K562 (cell line): ENCODE measurements at regions not wholly inside any gene's neighbourhood (a gene's known extent, or its start where the extent isn't known, plus 50 kb on each side); places are given as distances from the start of the nearest gene placed in this dataset.

Experiments used
- ATAC-seq: fragments of 200-7000 bp; cut with Tn5 transposase; 3 replicates; pipeline ENCODE4 v1.9.1; 2020; ENCODE audit warnings: moderate library complexity
- BruUV-seq: library from RNA; stranded (reverse); fragments of 400-500 nt; replicated peaks from 2 replicates; lab custom pipeline; 2021; lab: Mats Ljungman, UMichigan
- CTCF ChIA-PET: fragments of 300-600 bp; formaldehyde crosslinking; extraction: SDS; loops from one replicate; lab custom pipeline; 2021; ENCODE audit warnings: low intra/inter-chr PET ratio; lab: Yijun Ruan, JAX
- POLR2A ChIA-PET: fragments of 300-600, 350-650 bp; sonication (Branson Sonifier 250); formaldehyde crosslinking; extraction: SDS; loops from one replicate; lab custom pipeline; 2021; ENCODE audit warnings: antibody characterized with exemption, inconsistent platforms; lab: Yijun Ruan, JAX
- DNase-seq, 4 experiments: peaks; one replicate each; pipeline versions ENCODE4 v3.0.0 to v3.0.0-alpha.2; 2011 to 2018; ENCODE audit warnings: low spot score in 3 of 4, mixed read lengths in 3 of 4; ENCODE audit errors: extremely low read depth in 1 of 4
- FAIRE-seq: peaks from 2 replicates; lab custom pipeline; 2011; peaks lifted over from hg19 to GRCh38; lab: Jason Lieb, UNC
- H2AFZ ChIP-seq: 2 replicates; pipeline ENCODE4 v1.6.0; 2011; ENCODE audit warnings: low read depth, low read length, control low read depth, inconsistent platforms
- H3K27ac ChIP-seq: fragments of 200-600 bp; 3 replicates; pipeline ENCODE4 v1.8.0; 2011; ENCODE audit warnings: low read depth, mild to moderate bottlenecking, control low read depth, inconsistent platforms, low read length, moderate library complexity, mixed read lengths; ENCODE audit errors: extremely low read depth
- H3K27me3 ChIP-seq, 2 experiments: fragments of 300-600 bp in 1 of 2; 2 replicates in 1 of 2; 3 replicates in 1 of 2; pipeline versions ENCODE4 v1.6.0 to v1.8.0; 2011; ENCODE audit warnings: inconsistent platforms in 2 of 2, low read length in 2 of 2, mild to moderate bottlenecking in 1 of 2, mixed read lengths in 1 of 2, moderate library complexity in 1 of 2; ENCODE audit not compliant: control insufficient read depth in 2 of 2, insufficient read depth in 2 of 2
- H3K36me3 ChIP-seq: fragments of 300-600 bp; 3 replicates; pipeline ENCODE4 v1.8.0; 2011; ENCODE audit warnings: mild to moderate bottlenecking, low read length, inconsistent platforms; ENCODE audit not compliant: control insufficient read depth, insufficient read depth
- H3K4me1 ChIP-seq, 2 experiments: fragments of 200-600 bp in 1 of 2; replicated peaks in 1 of 2; 2 replicates in 1 of 2; 3 replicates in 1 of 2; pipeline versions ENCODE4 v1.5.1 to v1.8.0; 2011; ENCODE audit warnings: inconsistent platforms in 2 of 2, low read length in 2 of 2, mild to moderate bottlenecking in 1 of 2, mixed read lengths in 1 of 2, moderate library complexity in 1 of 2; ENCODE audit not compliant: control insufficient read depth in 2 of 2, insufficient read depth in 2 of 2
- H3K4me2 ChIP-seq: 2 replicates; pipeline ENCODE4 v1.6.1; 2011; ENCODE audit warnings: low read length, control low read depth, inconsistent platforms, mixed read lengths; ENCODE audit not compliant: insufficient read depth
- H3K4me3 ChIP-seq: fragments of 200-600 bp; sonication (generic), shearing (Covaris generic); 2 replicates; pipeline ENCODE4 v1.5.1; 2016; ENCODE audit warnings: control low read depth, inconsistent platforms
- H3K79me2 ChIP-seq: fragments of 200-600 bp; 3 replicates; pipeline ENCODE4 v1.8.0; 2011; ENCODE audit warnings: low read length, inconsistent platforms; ENCODE audit not compliant: control insufficient read depth, insufficient read depth
- H3K9ac ChIP-seq, 2 experiments: 2 replicates each; pipeline versions ENCODE4 v1.6.0 to v1.6.1; 2011; ENCODE audit warnings: low read depth in 2 of 2, low read length in 2 of 2, control low read depth in 1 of 2, inconsistent platforms in 1 of 2, mild to moderate bottlenecking in 1 of 2, mixed read lengths in 1 of 2; ENCODE audit not compliant: insufficient read depth in 1 of 2
- H3K9me1 ChIP-seq: one replicate; pipeline ENCODE4 v1.6.0; 2011; ENCODE audit warnings: inconsistent platforms, mild to moderate bottlenecking, low read length, moderate library complexity; ENCODE audit not compliant: control insufficient read depth, insufficient read depth
- H3K9me3 ChIP-seq: replicated peaks from 2 replicates; pipeline ENCODE4 v1.5.1; 2011; ENCODE audit warnings: low read depth, low read length, inconsistent platforms; ENCODE audit not compliant: control insufficient read depth, insufficient read depth
- H4K20me1 ChIP-seq: replicated peaks from 2 replicates; pipeline ENCODE4 v1.6.1; 2011; ENCODE audit warnings: low read length, inconsistent platforms, mixed read lengths; ENCODE audit not compliant: control insufficient read depth, insufficient read depth
- BRD9 ChIP-seq: fragments of 450-650 bp; IDR thresholded peaks from 2 replicates; pipeline ENCODE4 v1.6.1; 2018; ENCODE audit warnings: low read depth; ENCODE audit not compliant: partially characterized antibody
- ETS2 ChIP-seq: IDR thresholded peaks from 2 replicates; pipeline ENCODE4 v1.6.1; 2016; ENCODE audit warnings: borderline replicate concordance, missing genetic modification characterization, mild to moderate bottlenecking, moderate library complexity, missing compliant biosample characterization; ENCODE audit not compliant: poor library complexity, severe bottlenecking
- MCM3 ChIP-seq: fragments of 450-650 bp; IDR thresholded peaks from 2 replicates; pipeline ENCODE4 v1.6.1; 2016
- MCM5 ChIP-seq: fragments of 450-650 bp; IDR thresholded peaks from 2 replicates; pipeline ENCODE4 v1.6.1; 2016; ENCODE audit warnings: low read depth
- MCM7 ChIP-seq, 2 experiments: fragments of 450-650 bp; IDR thresholded peaks; 2 replicates each; pipeline ENCODE4 v1.6.1; 2016 to 2018
- RCOR1 ChIP-seq, 2 experiments: IDR thresholded peaks; 2 replicates each; pipeline ENCODE4 v1.6.1; 2012; ENCODE audit warnings: low read depth in 2 of 2, low read length in 2 of 2, borderline replicate concordance in 1 of 2, improper control_type of control experiment in 1 of 2
- SAFB ChIP-seq: fragments of 200-400 bp; formaldehyde crosslinking; IDR thresholded peaks from 2 replicates; pipeline ENCODE4 v1.6.1; 2017; ENCODE audit warnings: low read depth, low read length, borderline replicate concordance
- SIRT6 ChIP-seq: IDR thresholded peaks from one replicate; pipeline ENCODE4 v1.6.1; 2012; ENCODE audit warnings: low read depth, mild to moderate bottlenecking, control low read depth, inconsistent platforms, low read length, moderate library complexity
- SMARCE1 ChIP-seq: fragments of 450-650 bp; IDR thresholded peaks from 2 replicates; pipeline ENCODE4 v1.7.1; 2016; ENCODE audit warnings: mild to moderate bottlenecking
- STAT5A ChIP-seq: IDR thresholded peaks from 2 replicates; pipeline ENCODE4 v1.6.1; 2012; ENCODE audit warnings: low read length, inconsistent platforms, borderline replicate concordance
- THRAP3 ChIP-seq: fragments of 450-650 bp; IDR thresholded peaks from 2 replicates; pipeline ENCODE4 v1.6.1; 2016; ENCODE audit warnings: mild to moderate bottlenecking, inconsistent platforms, borderline replicate concordance
- ZC3H11A ChIP-seq: IDR thresholded peaks from 2 replicates; pipeline ENCODE4 v1.6.1; 2012; ENCODE audit warnings: low read depth, low read length, improper control_type of control experiment
- ZNF134 ChIP-seq: fragments of 250-450 bp; sonication (Bioruptor Pico); conservative IDR thresholded peaks from 2 replicates; pipeline ENCODE4 v1.4.0; 2020
- ZNF274 ChIP-seq: IDR thresholded peaks from 2 replicates; pipeline ENCODE4 v1.6.1; 2011; ENCODE audit warnings: low read depth, mild to moderate bottlenecking, low read length, moderate library complexity, borderline replicate concordance
- ZNF79 ChIP-seq: fragments of 250-450 bp; sonication (Bioruptor Pico); IDR thresholded peaks from 2 replicates; pipeline ENCODE4 v1.4.0; 2020; ENCODE audit warnings: low read depth, mild to moderate bottlenecking, moderate library complexity
- WGBS: fragments of 100-300 bp; shearing (Covaris generic); methylation state at CpG from one replicate; pipeline ENCODE4 v1.1.6; 2016; ENCODE audit warnings: low coverage, mixed read lengths; ENCODE audit not compliant: insufficient coverage; ENCODE audit errors: missing lambda C conversion rate; 5-methylcytosine and 5-hydroxymethylcytosine counted together
- in situ Hi-C: fragments of 300-500 bp; cut with MboI; formaldehyde crosslinking; loops from 4 replicates; pipeline ENCODE4 v1.15.0; 2018; ENCODE audit warnings: inconsistent platforms, mixed read lengths
- intact Hi-C: fragments of 100-400 bp; cut with micrococcal nuclease; formaldehyde crosslinking; loops from 2 replicates; pipeline ENCODE4 v1.14.2; 2022
- TF ChIP-seq, protein P1 (sequence below), 3 experiments: fragments of 200-800 bp in 1 of 3; fragments of 250-450 bp in 1 of 3; fragments of 450-650 bp in 1 of 3; sonication (Bioruptor Pico) in 1 of 3; sonication (Bioruptor generic) in 1 of 3; formaldehyde crosslinking in 1 of 3; IDR thresholded peaks; 2 replicates each; pipeline versions ENCODE4 v1.6.1 to v1.8.0; 2016 to 2022; ENCODE audit warnings: mild to moderate bottlenecking in 2 of 3, missing genetic modification characterization in 2 of 3, missing compliant biosample characterization in 1 of 3, moderate library complexity in 1 of 3

DNA sequence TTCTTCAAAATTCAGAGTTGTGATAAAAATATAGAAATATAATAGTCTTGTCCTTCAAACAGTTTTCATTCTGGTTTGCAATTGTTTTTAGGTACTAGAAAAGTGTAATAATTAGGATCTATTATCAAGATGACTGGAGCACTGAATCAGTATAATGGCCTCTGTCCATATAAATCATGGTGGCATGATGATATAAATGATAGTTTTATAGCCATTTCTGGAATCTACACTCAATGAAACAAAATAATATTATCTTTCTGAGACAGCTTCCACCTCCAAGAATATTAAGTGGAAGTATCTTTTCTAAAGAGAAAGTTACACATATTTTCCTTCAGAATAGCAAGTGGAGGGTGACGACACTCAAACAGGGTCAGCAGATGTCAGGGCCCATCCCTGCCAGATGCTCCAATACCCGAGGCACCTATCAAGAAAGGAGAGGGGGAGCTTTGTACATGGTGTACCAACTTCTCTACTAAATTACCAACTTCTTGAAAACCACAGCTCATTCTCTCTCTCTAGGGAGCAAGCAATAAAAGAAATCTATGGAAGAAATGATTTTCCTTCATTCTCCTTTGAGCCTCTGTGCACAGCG, 882.7 kb upstream of the CHAC2 start (continued):
- TF ChIP-seq, protein P1, sequence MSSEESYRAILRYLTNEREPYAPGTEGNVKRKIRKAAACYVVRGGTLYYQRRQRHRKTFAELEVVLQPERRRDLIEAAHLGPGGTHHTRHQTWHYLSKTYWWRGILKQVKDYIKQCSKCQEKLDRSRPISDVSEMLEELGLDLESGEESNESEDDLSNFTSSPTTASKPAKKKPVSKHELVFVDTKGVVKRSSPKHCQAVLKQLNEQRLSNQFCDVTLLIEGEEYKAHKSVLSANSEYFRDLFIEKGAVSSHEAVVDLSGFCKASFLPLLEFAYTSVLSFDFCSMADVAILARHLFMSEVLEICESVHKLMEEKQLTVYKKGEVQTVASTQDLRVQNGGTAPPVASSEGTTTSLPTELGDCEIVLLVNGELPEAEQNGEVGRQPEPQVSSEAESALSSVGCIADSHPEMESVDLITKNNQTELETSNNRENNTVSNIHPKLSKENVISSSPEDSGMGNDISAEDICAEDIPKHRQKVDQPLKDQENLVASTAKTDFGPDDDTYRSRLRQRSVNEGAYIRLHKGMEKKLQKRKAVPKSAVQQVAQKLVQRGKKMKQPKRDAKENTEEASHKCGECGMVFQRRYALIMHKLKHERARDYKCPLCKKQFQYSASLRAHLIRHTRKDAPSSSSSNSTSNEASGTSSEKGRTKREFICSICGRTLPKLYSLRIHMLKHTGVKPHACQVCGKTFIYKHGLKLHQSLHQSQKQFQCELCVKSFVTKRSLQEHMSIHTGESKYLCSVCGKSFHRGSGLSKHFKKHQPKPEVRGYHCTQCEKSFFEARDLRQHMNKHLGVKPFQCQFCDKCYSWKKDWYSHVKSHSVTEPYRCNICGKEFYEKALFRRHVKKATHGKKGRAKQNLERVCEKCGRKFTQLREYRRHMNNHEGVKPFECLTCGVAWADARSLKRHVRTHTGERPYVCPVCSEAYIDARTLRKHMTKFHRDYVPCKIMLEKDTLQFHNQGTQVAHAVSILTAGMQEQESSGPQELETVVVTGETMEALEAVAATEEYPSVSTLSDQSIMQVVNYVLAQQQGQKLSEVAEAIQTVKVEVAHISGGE (CRISPR knock-in tag; IDR thresholded peaks at IDR 0.05): no peak
- TF ChIP-seq SMARCE1: no peak
- no peak for TF ChIP-seq ZNF274

- H3K9me3 ChIP-seq: no peaks in the 10 kb centered on the region; the same call in none of the 2 replicates
- DNase-seq (no peak), FAIRE-seq (no peak), ATAC-seq (no peak)
- no peak for TF ChIP-seq ZC3H11A
- TF ChIP-seq RCOR1 (IDR thresholded peaks at IDR 0.05; ENCODE audit: borderline replicate concordance in 1 of 2, low read depth in 2 of 2, low read length in 2 of 2): no peak
- no peak for TF ChIP-seq STAT5A
- TF ChIP-seq MCM5: no peak
- TF ChIP-seq SIRT6: no peak
- no peak for TF ChIP-seq ZNF134
- TF ChIP-seq SAFB: no peak
- TF ChIP-seq ETS2 (tag): no peak
- TF ChIP-seq BRD9: no peak
- no peak for TF ChIP-seq MCM3
- no peak for TF ChIP-seq THRAP3
- TF ChIP-seq ZNF79 (CRISPR knock-in tag): no peak
- no peak for TF ChIP-seq MCM7 (IDR thresholded peaks at IDR 0.05)
- no TSS peak for BruUV-seq
- WGBS: 0% methylated on average over 2 of the region's 2 CpGs
- no peak overlapping the region for H3K4me2 ChIP-seq
- H4K20me1 ChIP-seq: no peaks in the 10 kb centered on the region
- H3K9me1 ChIP-seq: no peaks in the 10 kb centered on the region
- in situ Hi-C loops: no loop called here
- POLR2A ChIA-PET: no interaction called here
- H3K27me3 ChIP-seq: no peaks in the 10 kb centered on the region
- H3K4me3 ChIP-seq: no peak overlapping the region
- H2AFZ ChIP-seq: no peak overlapping the region
- no peaks in the 10 kb centered on the region for H3K36me3 ChIP-seq
- CTCF ChIA-PET: no interaction called here
- H3K4me1 ChIP-seq: no peaks in the 10 kb centered on the region
- no peaks in the 10 kb centered on the region for H3K79me2 ChIP-seq
- no peak overlapping the region for H3K9ac ChIP-seq
- no peak overlapping the region for H3K27ac ChIP-seq
- intact Hi-C loops: no loop called here
Observed at GRCh38 chr2:52882974-52883373, 884.6 kb upstream of the CHAC2 start.
